HEK293 (cell line): ENCODE measurements at regions not wholly inside any gene's neighbourhood (a gene's known extent, or its start where the extent isn't known, plus 50 kb on each side); places are given as distances from the start of the nearest gene placed in this dataset.

Experiments used
- CTCF ChIA-PET: fragments of 350-600 bp; formaldehyde crosslinking; extraction: SDS; loops from one replicate; lab custom pipeline; 2021; ENCODE audit warnings: antibody characterized with exemption; lab: Yijun Ruan, JAX
- POLR2A ChIA-PET: fragments of 300-600 bp; formaldehyde crosslinking; extraction: SDS; loops from one replicate; lab custom pipeline; 2020; ENCODE audit warnings: antibody characterized with exemption, inconsistent platforms; lab: Yijun Ruan, JAX
- H3K27ac ChIP-seq: fragments of 200-500 bp; sonication (Bioruptor generic); 2 replicates; pipeline ENCODE4 v1.5.1; 2014; ENCODE audit warnings: low read depth, low read length, control low read depth, inconsistent platforms; ENCODE audit errors: extremely low read depth
- H3K36me3 ChIP-seq, 2 experiments: fragments of 200-500 bp in 1 of 2; sonication (Bioruptor generic) in 1 of 2; 1 replicate in 1 of 2; 2 replicates in 1 of 2; pipeline ENCODE4 v1.5.1; 2014 to 2017; ENCODE audit warnings: inconsistent platforms in 2 of 2, low read length in 2 of 2; ENCODE audit not compliant: control insufficient read depth in 2 of 2, insufficient read depth in 1 of 2
- H3K4me1 ChIP-seq: fragments of 200-500 bp; sonication (Bioruptor generic); 2 replicates; pipeline ENCODE4 v1.5.1; 2014; ENCODE audit warnings: mild to moderate bottlenecking, low read length, inconsistent platforms; ENCODE audit not compliant: control insufficient read depth, insufficient read depth
- H3K4me3 ChIP-seq: 2 replicates; pipeline ENCODE4 v1.5.1; 2011; ENCODE audit warnings: low read depth, mild to moderate bottlenecking, control low read depth, low read length, moderate library complexity
- H3K9me3 ChIP-seq: fragments of 200-500 bp; sonication (Bioruptor generic); 2 replicates; pipeline ENCODE4 v1.5.1; 2014; ENCODE audit warnings: low read depth, low read length, inconsistent platforms; ENCODE audit not compliant: control insufficient read depth, insufficient read depth
- BCL11A ChIP-seq: fragments of 450-650 bp; formaldehyde crosslinking; IDR thresholded peaks from 2 replicates; pipeline ENCODE4 v1.5.1; 2016; ENCODE audit warnings: low read depth, missing biosample characterization, missing genetic modification characterization
- KLF10 ChIP-seq: fragments of 450-650 bp; IDR thresholded peaks from 2 replicates; pipeline ENCODE4 v1.5.1; 2018; ENCODE audit warnings: missing biosample characterization, mild to moderate bottlenecking, missing genetic modification characterization
- KLF17 ChIP-seq: fragments of 450-650 bp; formaldehyde crosslinking; IDR thresholded peaks from 2 replicates; pipeline ENCODE4 v1.5.1; 2016; ENCODE audit warnings: missing biosample characterization, missing genetic modification characterization
- MZF1 ChIP-seq: fragments of 450-650 bp; formaldehyde crosslinking; IDR thresholded peaks from 2 replicates; pipeline ENCODE4 v1.5.1; 2017; ENCODE audit warnings: missing biosample characterization, missing genetic modification characterization, borderline replicate concordance
- PRDM1 ChIP-seq: fragments of 450-650 bp; formaldehyde crosslinking; IDR thresholded peaks from 2 replicates; pipeline ENCODE4; 2016; ENCODE audit warnings: missing biosample characterization, missing genetic modification characterization
- PRDM2 ChIP-seq: fragments of 450-650 bp; formaldehyde crosslinking; IDR thresholded peaks from 2 replicates; pipeline ENCODE4 v1.5.1; 2016; ENCODE audit warnings: missing biosample characterization, missing genetic modification characterization, borderline replicate concordance
- PRDM4 ChIP-seq: fragments of 450-650 bp; formaldehyde crosslinking; IDR thresholded peaks from 2 replicates; pipeline ENCODE4 v1.5.1; 2017; ENCODE audit warnings: missing biosample characterization, missing genetic modification characterization
- SP3 ChIP-seq: fragments of 450-650 bp; formaldehyde crosslinking; IDR thresholded peaks from 2 replicates; pipeline ENCODE4 v1.5.1; 2016; ENCODE audit warnings: missing biosample characterization, missing genetic modification characterization
- SP7 ChIP-seq: fragments of 450-650 bp; formaldehyde crosslinking; IDR thresholded peaks from 2 replicates; pipeline ENCODE4 v1.5.1; 2016; ENCODE audit warnings: missing biosample characterization, missing genetic modification characterization
- ZBTB10 ChIP-seq: fragments of 450-650 bp; formaldehyde crosslinking; IDR thresholded peaks from 2 replicates; pipeline ENCODE4 v1.5.1; 2016; ENCODE audit warnings: missing biosample characterization, missing genetic modification characterization
- ZBTB48 ChIP-seq: fragments of 450-650 bp; formaldehyde crosslinking; IDR thresholded peaks from 2 replicates; pipeline ENCODE4 v1.5.1; 2016; ENCODE audit warnings: missing biosample characterization, missing genetic modification characterization
- ZBTB8A ChIP-seq: fragments of 450-650 bp; formaldehyde crosslinking; IDR thresholded peaks from 2 replicates; pipeline ENCODE4 v1.5.1; 2016; ENCODE audit warnings: missing biosample characterization, missing genetic modification characterization
- ZEB2 ChIP-seq: fragments of 450-650 bp; formaldehyde crosslinking; IDR thresholded peaks from 2 replicates; pipeline ENCODE4 v1.5.1; 2016; ENCODE audit warnings: missing biosample characterization, missing genetic modification characterization
- ZFP69B ChIP-seq: fragments of 450-650 bp; formaldehyde crosslinking; IDR thresholded peaks from 2 replicates; pipeline ENCODE4 v1.5.1; 2016; ENCODE audit warnings: missing biosample characterization, missing genetic modification characterization
- ZNF24 ChIP-seq: fragments of 450-650 bp; formaldehyde crosslinking; IDR thresholded peaks from 2 replicates; pipeline ENCODE4 v1.5.1; 2016; ENCODE audit warnings: missing biosample characterization, missing genetic modification characterization
- ZNF248 ChIP-seq: fragments of 450-650 bp; formaldehyde crosslinking; IDR thresholded peaks from 2 replicates; pipeline ENCODE4 v1.5.1; 2017; ENCODE audit warnings: missing biosample characterization, missing genetic modification characterization
- ZNF274 ChIP-seq, 2 experiments: fragments of 200-500 bp in 1 of 2; fragments of 450-650 bp in 1 of 2; sonication (Bioruptor generic) in 1 of 2; formaldehyde crosslinking in 1 of 2; IDR thresholded peaks; 2 replicates each; pipeline versions ENCODE4 v1.5.1 to v1.6.1; 2014 to 2016; ENCODE audit warnings: borderline replicate concordance in 1 of 2, inconsistent platforms in 1 of 2, low read length in 1 of 2, missing biosample characterization in 1 of 2, missing genetic modification characterization in 1 of 2
- ZNF37A ChIP-seq: fragments of 450-650 bp; IDR thresholded peaks from 2 replicates; pipeline ENCODE4 v1.5.1; 2018; ENCODE audit warnings: missing biosample characterization, missing genetic modification characterization
- ZNF501 ChIP-seq: fragments of 450-650 bp; formaldehyde crosslinking; IDR thresholded peaks from 2 replicates; pipeline ENCODE4 v1.5.1; 2016; ENCODE audit warnings: missing biosample characterization, missing genetic modification characterization
- ZSCAN5A ChIP-seq: fragments of 450-650 bp; formaldehyde crosslinking; IDR thresholded peaks from 2 replicates; pipeline ENCODE4 v1.5.1; 2016; ENCODE audit warnings: missing biosample characterization, missing genetic modification characterization

- no peak for TF ChIP-seq KLF17 (tag by site-specific recombination)
- TF ChIP-seq, all 188 proteins: peak for 0
These were observed 803.2 kb downstream of the RAPGEF2 start (continued) for GRCh38 chr4:159906051-159906450.

DNA sequence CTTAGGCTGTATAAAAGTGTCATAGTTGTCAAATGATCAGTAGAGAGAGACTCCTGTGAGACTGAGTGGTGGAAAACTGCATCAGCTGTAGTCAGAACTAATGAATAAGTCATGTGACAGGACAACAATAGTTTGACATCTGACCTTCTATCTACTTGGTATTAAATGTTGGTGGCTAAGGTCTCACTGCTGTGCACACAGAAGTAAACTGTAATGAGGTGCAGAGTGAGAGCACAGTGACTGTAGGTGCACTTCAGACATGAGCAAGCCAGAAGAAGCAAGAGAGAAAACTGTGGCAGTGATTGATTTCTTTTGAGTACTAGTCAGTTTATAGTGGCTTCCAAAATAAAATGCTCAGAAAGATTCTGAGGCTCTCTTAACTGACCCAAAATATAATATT lies 803.6 kb downstream of the RAPGEF2 start:
- Histone ChIP-seq H3K4me3 (no peak overlapping the region), H3K4me1 (no peaks in the 10 kb centered on the region), H3K36me3 (no peaks in the 10 kb centered on the region), H3K9me3 (no peaks in the 10 kb centered on the region), H3K27ac (no peak overlapping the region)
- POLR2A ChIA-PET: no interaction called here
- CTCF ChIA-PET: interaction anchor here (0.6 kb wide), 1 partner anchor 1504 kb away, joined by 3 read pairs; no protein-coding TSS in a partner anchor
- TF ChIP-seq MZF1 (tag by site-specific recombination) (no peak), ZNF37A (tag by site-specific recombination) (no peak), ZNF24 (tag by site-specific recombination) (no peak), ZBTB48 (no peak), ZNF501 (tag by site-specific recombination) (no peak), ZBTB8A (tag by site-specific recombination) (no peak), BCL11A (tag by site-specific recombination) (no peak), ZEB2 (tag by site-specific recombination) (no peak), ZFP69B (tag by site-specific recombination) (no peak)

DNA sequence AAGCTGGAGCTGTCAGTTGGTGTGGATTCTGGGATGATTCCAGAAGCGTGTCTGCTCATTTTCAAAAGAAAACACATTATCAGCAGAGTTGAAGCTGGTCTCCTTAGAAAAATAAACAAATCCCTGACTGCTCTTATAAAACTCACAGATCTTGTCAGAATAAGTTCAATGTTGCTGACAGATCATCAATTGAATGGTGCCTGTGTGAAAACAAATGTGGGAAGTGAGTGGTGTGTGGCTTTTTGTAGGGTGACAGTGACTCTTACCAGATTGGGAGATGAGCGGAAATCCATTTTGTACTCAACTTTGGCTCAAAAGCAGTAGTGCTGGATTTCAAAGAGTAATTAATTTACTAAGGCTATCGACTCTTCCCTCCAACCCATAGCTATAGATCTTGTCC lies 807.8 kb downstream of the RAPGEF2 start:
- H3K4me1 ChIP-seq: no peaks in the 10 kb centered on the region
- H3K27ac ChIP-seq: no peak overlapping the region
- H3K36me3 ChIP-seq: no peaks in the 10 kb centered on the region
- POLR2A ChIA-PET: no interaction called here
- H3K9me3 ChIP-seq: no peaks in the 10 kb centered on the region
- CTCF ChIA-PET: no interaction called here
- H3K4me3 ChIP-seq: no peak overlapping the region
- no peak for TF ChIP-seq ZNF248
- no peak for TF ChIP-seq PRDM4
- no peak for TF ChIP-seq SP7
- no peak for TF ChIP-seq ZNF37A (tag by site-specific recombination)
- no peak for TF ChIP-seq ZSCAN5A (tag by site-specific recombination)
- no peak for TF ChIP-seq KLF10 (tag by site-specific recombination)
- no peak for TF ChIP-seq PRDM2 (tag by site-specific recombination)
- TF ChIP-seq SP3: no peak
- no peak for TF ChIP-seq ZNF274 (IDR thresholded peaks at IDR 0.05; ENCODE audit: low read length)
- no peak for TF ChIP-seq ZNF274 (tag by site-specific recombination; IDR thresholded peaks at IDR 0.05; ENCODE audit: borderline replicate concordance)
- no peak for TF ChIP-seq PRDM1 (tag by site-specific recombination)
- no peak for TF ChIP-seq ZBTB10 (tag by site-specific recombination)
- no peak for TF ChIP-seq ZNF501 (tag by site-specific recombination)
